Activated CD4-positive, alpha-beta memory T cell treated with anti-CD3 and anti-CD28 coated beads for 36 hours (primary cell): ENCODE measurements at regions not wholly inside any gene's neighbourhood (a gene's known extent, or its start where the extent isn't known, plus 50 kb on each side); places are given as distances from the start of the nearest gene placed in this dataset.

ENCODE experiments used
- CTCF ChIA-PET: fragments of 350-600 bp; sonication (Branson Sonifier 250); formaldehyde crosslinking; loops from one replicate; lab custom pipeline; 2021; ENCODE audit warnings: antibody characterized with exemption, inconsistent platforms; lab: Charles Lee
- POLR2A ChIA-PET: fragments of 350-600 bp; sonication (Branson Sonifier 250); formaldehyde crosslinking; loops from one replicate; lab custom pipeline; 2021; ENCODE audit warnings: antibody characterized with exemption; lab: Charles Lee
- DNase-seq: peaks from one replicate; pipeline ENCODE4 v3.0.0-alpha.2; 2020
- H3K27ac Mint-ChIP-seq: one replicate; pipeline ENCODE4 v1.8.0; 2021; ENCODE audit warnings: mixed read lengths
- H3K27me3 Mint-ChIP-seq: one replicate; pipeline ENCODE4 v1.8.0; 2021; ENCODE audit warnings: mixed read lengths
- H3K36me3 Mint-ChIP-seq: one replicate; pipeline ENCODE4 v1.8.0; 2021; ENCODE audit warnings: mixed read lengths
- H3K4me1 Mint-ChIP-seq: one replicate; pipeline ENCODE4 v1.8.0; 2021; ENCODE audit warnings: low read depth, mixed read lengths
- H3K4me3 Mint-ChIP-seq: one replicate; pipeline ENCODE4 v1.8.0; 2021; ENCODE audit warnings: mild to moderate bottlenecking, mixed read lengths
- H3K9me3 Mint-ChIP-seq: one replicate; pipeline ENCODE4 v1.8.0; 2021; ENCODE audit warnings: mixed read lengths
- intact Hi-C: fragments of 100-400 bp; cut with micrococcal nuclease; formaldehyde crosslinking; loops from one replicate; pipeline ENCODE4 v1.15.1; 2023

DNA sequence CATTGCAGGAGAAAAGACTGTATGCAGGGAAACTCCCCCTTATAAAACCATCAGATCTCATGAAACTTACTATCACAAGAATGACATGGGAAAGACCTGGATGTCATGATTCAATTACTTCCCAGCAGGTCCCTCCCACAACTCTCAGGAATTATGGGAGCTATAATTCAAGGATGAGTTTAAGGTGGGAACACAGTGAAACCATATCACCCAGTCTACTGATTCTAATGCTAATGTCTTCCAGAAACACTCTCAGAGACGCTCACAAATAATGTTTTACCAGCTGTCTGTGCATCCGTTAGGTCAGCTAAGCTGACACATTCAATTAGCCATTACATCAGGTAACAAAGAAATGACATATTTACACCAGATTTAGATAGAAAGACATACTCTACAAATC is 637.9 kb downstream of the NLGN4Y start:
- no peaks in the 10 kb centered on the region for H3K36me3 Mint-ChIP-seq
- H3K9me3 Mint-ChIP-seq, result no peaks in the 10 kb centered on the region
- no peak overlapping the region for H3K4me3 Mint-ChIP-seq
- intact Hi-C loops, result no loop called here
- ChIA-PET CTCF (no interaction called here), POLR2A (no interaction called here)
- peaks cover 2% of the 10 kb centered on the region for H3K27me3 Mint-ChIP-seq
- DNase-seq, result no peak
- no peak overlapping the region for H3K27ac Mint-ChIP-seq
- H3K4me1 Mint-ChIP-seq, result no peaks in the 10 kb centered on the region

DNA sequence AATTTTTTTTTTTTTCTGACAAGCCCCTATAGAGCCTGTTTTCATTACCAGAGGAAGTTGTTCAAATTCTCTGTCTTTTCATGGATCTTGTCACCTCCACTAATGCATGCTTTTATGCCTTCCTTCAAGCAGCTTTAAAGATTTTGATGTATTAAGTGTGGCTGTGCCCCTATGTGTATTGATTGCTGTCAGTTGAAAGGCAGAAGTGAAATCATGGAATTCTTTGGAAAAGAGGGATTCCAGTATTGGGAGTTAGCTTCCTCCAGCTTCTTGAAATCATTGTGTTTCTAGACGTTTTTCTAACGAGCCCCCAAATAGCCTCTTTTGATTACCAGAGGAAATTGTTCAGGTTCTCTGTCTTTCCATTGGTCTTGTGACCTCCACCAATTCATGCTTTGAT is 655.6 kb downstream of the NLGN4Y start:
- H3K36me3 Mint-ChIP-seq, result no peaks in the 10 kb centered on the region
- intact Hi-C loops, result no loop called here
- DNase-seq, result no peak
- H3K4me1 Mint-ChIP-seq, result no peaks in the 10 kb centered on the region
- ChIA-PET POLR2A (no interaction called here), CTCF (no interaction called here)
- H3K27ac Mint-ChIP-seq, result no peak overlapping the region
- peaks cover 1% of the 10 kb centered on the region for H3K27me3 Mint-ChIP-seq
- no peaks in the 10 kb centered on the region for H3K9me3 Mint-ChIP-seq
- no peak overlapping the region for H3K4me3 Mint-ChIP-seq

DNA sequence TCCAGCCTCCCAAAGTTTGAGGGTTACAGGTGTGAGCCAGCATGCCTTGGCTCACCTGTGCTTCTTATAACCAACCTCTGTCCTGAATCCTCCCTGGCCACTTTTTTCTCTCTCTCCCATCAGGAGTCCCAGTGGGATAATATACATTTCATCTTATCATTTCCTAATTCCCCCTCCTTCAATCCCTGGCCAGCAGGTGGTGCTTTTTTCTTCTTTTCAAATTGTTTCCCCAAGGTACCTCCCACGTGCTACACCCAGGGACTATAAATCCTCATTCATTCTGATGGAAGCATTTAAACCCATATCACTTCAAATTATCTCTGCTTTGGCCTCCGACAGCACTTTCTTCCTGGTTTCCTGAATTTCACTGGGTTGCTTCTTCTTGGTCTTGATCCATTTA is 704.7 kb downstream of the NLGN4Y start:
- no peaks in the 10 kb centered on the region for H3K27me3 Mint-ChIP-seq
- intact Hi-C loops, result no loop called here
- no peak overlapping the region for H3K27ac Mint-ChIP-seq
- ChIA-PET CTCF (no interaction called here), POLR2A (no interaction called here)
- H3K9me3 Mint-ChIP-seq, result no peaks in the 10 kb centered on the region
- H3K4me1 Mint-ChIP-seq, result no peaks in the 10 kb centered on the region
- no peak for DNase-seq
- no peaks in the 10 kb centered on the region for H3K36me3 Mint-ChIP-seq
- no peak overlapping the region for H3K4me3 Mint-ChIP-seq

DNA sequence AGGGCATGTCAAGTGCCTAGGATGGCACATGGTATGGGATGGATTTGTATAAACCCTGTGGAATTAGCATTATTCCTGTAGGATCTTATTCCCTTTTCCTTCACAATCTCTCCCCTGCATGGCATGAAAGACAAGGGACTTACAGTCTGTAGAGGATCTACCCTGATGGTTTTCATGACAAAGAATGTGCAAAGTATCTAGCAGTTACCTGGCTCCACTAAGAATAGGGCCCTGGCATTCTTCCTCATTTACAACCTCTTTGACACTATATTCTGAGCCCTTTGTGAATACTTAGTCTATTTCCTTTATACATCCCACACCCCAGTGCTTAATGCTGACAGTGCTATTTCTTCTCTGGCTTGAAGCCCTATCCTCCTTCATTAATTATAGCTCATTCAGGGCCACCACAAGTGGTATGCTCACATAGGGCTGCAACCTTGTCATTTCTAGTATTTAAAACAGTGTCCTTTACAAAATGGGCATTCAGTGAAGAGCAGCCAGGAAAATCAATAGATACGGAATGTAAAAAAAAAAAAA is 715.3 kb downstream of the NLGN4Y start:
- Mint-ChIP-seq H3K4me3 (no peak overlapping the region), H3K36me3 (no peaks in the 10 kb centered on the region), H3K27ac (no peak overlapping the region), H3K9me3 (no peaks in the 10 kb centered on the region), H3K4me1 (no peaks in the 10 kb centered on the region), H3K27me3 (no peaks in the 10 kb centered on the region)
- POLR2A ChIA-PET, result no interaction called here
- intact Hi-C loops, result no loop called here
- DNase-seq, result no peak
- CTCF ChIA-PET, result no interaction called here

DNA sequence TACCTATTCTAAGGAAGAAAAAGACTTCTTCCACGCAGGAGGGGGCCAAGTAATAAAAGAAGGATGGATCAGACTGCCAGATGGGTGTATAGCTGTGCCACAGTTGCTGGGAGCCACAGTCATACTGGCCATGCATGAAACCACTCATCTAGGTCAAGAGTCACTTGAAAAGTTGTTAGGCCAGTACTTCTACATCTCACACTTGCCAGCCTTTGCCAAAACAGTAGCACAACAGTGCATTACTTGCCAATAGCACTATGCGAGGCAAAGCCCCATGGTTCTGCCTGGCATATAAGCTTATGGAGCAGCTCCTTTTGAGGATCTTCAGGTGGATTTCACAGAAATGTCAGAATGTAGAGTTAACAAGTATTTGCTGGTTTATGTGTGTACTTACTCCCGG is 735.0 kb downstream of the NLGN4Y start:
- H3K27ac Mint-ChIP-seq, result no peak overlapping the region
- no peaks in the 10 kb centered on the region for H3K4me1 Mint-ChIP-seq
- H3K27me3 Mint-ChIP-seq, result no peaks in the 10 kb centered on the region
- intact Hi-C loops, result no loop called here
- no peak for DNase-seq
- ChIA-PET POLR2A (no interaction called here), CTCF (no interaction called here)
- H3K36me3 Mint-ChIP-seq, result no peaks in the 10 kb centered on the region
- no peaks in the 10 kb centered on the region for H3K9me3 Mint-ChIP-seq
- H3K4me3 Mint-ChIP-seq, result no peak overlapping the region

DNA sequence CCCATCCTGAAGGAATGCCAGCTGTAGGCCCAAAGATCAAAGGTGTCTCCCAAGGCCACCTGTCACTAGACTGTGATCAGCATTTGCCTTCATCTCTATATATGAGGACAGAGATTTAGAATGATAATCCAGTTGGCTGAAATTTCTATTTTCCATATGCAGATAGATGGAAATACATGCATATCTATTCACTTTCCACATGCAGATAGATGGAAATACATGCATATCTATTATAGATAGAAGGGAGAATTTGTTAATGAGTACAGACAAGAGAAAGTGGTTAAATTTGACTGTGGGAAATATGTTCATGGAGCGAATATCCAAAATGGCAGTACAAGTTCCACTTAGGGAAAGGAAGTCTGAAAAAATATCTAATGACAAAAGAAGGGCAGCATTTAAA is 762.2 kb downstream of the NLGN4Y start:
- H3K27ac Mint-ChIP-seq, result no peak overlapping the region
- no peak for DNase-seq

DNA sequence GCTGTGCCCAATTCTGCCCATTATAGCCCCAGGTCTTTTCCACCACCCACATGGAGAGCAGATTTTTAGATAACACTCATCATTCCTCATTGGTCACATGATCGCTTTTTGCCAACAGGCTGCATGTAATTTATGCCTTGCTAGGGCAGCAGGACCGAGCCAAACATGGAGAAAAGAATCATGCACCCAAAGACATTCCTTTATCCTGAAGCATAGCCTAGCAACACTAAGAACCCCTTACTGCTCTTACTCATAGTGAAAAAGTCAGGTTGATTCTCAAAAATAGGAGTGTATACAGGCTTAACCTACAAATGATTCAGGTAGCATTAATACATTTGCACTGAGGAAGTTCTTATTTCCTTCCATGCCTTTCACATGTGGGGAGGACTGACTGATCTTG is 765.5 kb downstream of the NLGN4Y start:
- Mint-ChIP-seq H3K36me3 (no peaks in the 10 kb centered on the region), H3K4me1 (no peaks in the 10 kb centered on the region), H3K27me3 (no peaks in the 10 kb centered on the region), H3K27ac (no peak overlapping the region), H3K9me3 (no peaks in the 10 kb centered on the region), H3K4me3 (no peak overlapping the region)
- intact Hi-C loops, result no loop called here
- POLR2A ChIA-PET, result no interaction called here
- CTCF ChIA-PET, result no interaction called here
- no peak for DNase-seq

More for the DNA sequence above, 762.2 kb downstream of the NLGN4Y start:
- POLR2A ChIA-PET, result no interaction called here
- intact Hi-C loops, result no loop called here
- no peak overlapping the region for H3K4me3 Mint-ChIP-seq
- H3K9me3 Mint-ChIP-seq, result no peaks in the 10 kb centered on the region
- H3K27me3 Mint-ChIP-seq, result no peaks in the 10 kb centered on the region
- CTCF ChIA-PET, result no interaction called here
- H3K4me1 Mint-ChIP-seq, result no peaks in the 10 kb centered on the region
- H3K36me3 Mint-ChIP-seq, result no peaks in the 10 kb centered on the region

DNA sequence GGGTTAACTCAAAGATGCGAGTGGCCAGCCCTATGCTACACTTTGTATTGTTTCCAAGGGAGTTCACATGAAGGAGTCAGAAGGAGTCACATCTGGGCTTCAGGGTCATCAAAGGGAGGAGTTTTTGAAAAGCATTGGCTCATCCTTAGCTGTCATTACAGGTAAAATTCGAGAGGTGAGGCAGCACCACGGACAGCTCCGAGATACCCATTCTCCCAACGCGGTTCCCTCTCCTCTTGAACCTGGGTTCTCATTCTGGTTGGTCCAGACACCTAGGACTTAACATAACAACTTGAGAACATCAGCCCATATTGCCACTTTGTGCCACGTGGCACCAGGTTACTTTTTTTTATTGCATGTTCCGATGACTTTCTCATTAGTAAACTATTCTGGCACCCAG is 768.6 kb downstream of the NLGN4Y start:
- ChIA-PET CTCF (no interaction called here), POLR2A (no interaction called here)
- H3K27ac Mint-ChIP-seq, result no peak overlapping the region
- no peaks in the 10 kb centered on the region for H3K4me1 Mint-ChIP-seq
- no peaks in the 10 kb centered on the region for H3K27me3 Mint-ChIP-seq
- no peaks in the 10 kb centered on the region for H3K36me3 Mint-ChIP-seq
- intact Hi-C loops, result no loop called here
- no peak overlapping the region for H3K4me3 Mint-ChIP-seq
- peak; percentile 8 for DNase-seq
- no peaks in the 10 kb centered on the region for H3K9me3 Mint-ChIP-seq

DNA sequence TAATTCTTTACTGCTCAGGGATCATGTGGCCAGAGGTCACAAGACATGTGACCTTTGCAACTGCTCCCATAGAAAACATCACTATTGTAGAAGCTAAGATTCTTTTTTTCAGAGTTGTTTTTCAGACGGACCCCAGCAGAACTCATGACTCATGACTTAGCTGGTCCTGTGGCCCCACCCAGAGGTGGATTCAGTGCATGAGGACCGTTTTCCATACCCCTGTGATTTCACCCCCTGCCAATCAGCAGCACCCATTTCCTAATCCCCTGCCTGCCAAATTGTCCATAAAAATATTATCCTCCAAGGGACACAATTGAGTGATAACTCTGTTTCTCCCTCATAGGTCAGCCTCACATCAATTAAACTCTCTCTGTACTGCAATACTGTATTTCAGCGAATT is 777.5 kb downstream of the NLGN4Y start:
- ChIA-PET POLR2A (no interaction called here), CTCF (no interaction called here)
- Mint-ChIP-seq H3K36me3 (no peaks in the 10 kb centered on the region), H3K4me3 (no peak overlapping the region), H3K4me1 (no peaks in the 10 kb centered on the region), H3K27me3 (no peaks in the 10 kb centered on the region), H3K27ac (no peak overlapping the region), H3K9me3 (no peaks in the 10 kb centered on the region)
- no peak for DNase-seq
- intact Hi-C loops, result no loop called here

DNA sequence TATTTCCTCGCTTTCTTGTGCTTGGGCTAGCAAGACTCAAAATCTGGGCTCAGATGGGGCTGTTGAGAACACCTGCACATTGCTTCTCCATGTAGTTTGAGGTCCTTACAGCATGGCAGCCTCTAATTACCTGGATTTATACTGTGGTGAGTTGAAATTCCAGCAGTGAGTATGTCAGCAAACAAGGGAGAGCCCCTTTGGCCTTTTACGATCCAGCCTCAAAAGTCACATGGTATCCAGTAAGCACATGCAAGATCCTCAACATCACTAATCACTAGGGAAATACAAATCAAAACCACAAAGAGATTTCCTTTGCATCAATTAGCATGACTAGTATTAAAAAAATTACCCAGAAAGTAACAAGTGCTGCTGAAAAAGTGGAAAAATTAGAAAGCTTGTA is 787.8 kb downstream of the NLGN4Y start:
- Mint-ChIP-seq H3K27me3 (no peaks in the 10 kb centered on the region), H3K36me3 (no peaks in the 10 kb centered on the region), H3K4me1 (no peaks in the 10 kb centered on the region), H3K27ac (no peak overlapping the region), H3K4me3 (no peak overlapping the region), H3K9me3 (no peaks in the 10 kb centered on the region)
- DNase-seq, result no peak
- intact Hi-C loops, result no loop called here
- ChIA-PET POLR2A (no interaction called here), CTCF (no interaction called here)

DNA sequence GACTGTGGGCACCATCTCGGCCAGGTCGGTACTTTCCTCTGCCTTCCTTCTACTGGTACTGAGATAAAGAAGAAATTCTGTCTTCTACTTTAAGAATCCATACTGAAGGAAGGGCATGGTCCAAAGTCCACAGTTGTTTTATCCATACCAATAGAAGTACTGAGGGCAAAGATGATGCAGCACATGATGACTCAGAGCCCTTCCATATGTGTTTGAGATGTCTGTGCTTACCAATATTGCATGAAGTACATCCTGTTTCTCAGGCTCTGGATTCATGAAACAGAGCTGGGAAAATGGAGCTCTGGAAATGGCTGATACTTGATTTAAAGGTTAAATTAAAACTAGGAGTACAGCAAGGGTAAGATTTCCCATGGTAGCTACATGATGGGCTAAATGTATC is 799.9 kb downstream of the NLGN4Y start:
- no peak for DNase-seq
- ChIA-PET CTCF (no interaction called here), POLR2A (no interaction called here)
- no peaks in the 10 kb centered on the region for H3K9me3 Mint-ChIP-seq
- peaks cover 13% of the 10 kb centered on the region for H3K27me3 Mint-ChIP-seq
- intact Hi-C loops, result no loop called here
- no peak overlapping the region for H3K4me3 Mint-ChIP-seq
- H3K4me1 Mint-ChIP-seq, result peaks cover 5% of the 10 kb centered on the region
- no peaks in the 10 kb centered on the region for H3K36me3 Mint-ChIP-seq
- no peak overlapping the region for H3K27ac Mint-ChIP-seq

DNA sequence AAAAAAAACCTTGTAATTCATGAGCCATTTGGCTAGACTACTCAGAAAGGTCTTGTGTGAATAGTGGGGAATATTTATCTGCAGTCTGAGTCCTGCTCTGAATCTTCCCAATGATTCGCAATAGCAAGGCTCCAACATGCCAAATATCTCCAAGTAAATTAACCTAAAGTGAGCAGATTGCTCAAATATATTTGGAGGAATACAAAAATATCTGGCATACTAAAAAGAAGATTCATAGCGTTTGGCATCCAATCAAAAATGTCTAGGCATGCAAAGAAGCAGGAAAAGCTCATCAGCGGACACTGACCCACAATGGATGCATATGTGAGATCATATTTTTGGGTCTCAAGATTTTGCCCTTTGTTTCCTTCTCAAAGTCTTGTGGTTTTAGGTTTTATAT is 800.9 kb downstream of the NLGN4Y start:
- Mint-ChIP-seq H3K27ac (no peak overlapping the region), H3K4me1 (peaks cover 5% of the 10 kb centered on the region), H3K4me3 (no peak overlapping the region), H3K27me3 (peaks cover 10% of the 10 kb centered on the region), H3K9me3 (no peaks in the 10 kb centered on the region), H3K36me3 (no peaks in the 10 kb centered on the region)
- intact Hi-C loops, result no loop called here
- ChIA-PET CTCF (no interaction called here), POLR2A (no interaction called here)
- no peak for DNase-seq

DNA sequence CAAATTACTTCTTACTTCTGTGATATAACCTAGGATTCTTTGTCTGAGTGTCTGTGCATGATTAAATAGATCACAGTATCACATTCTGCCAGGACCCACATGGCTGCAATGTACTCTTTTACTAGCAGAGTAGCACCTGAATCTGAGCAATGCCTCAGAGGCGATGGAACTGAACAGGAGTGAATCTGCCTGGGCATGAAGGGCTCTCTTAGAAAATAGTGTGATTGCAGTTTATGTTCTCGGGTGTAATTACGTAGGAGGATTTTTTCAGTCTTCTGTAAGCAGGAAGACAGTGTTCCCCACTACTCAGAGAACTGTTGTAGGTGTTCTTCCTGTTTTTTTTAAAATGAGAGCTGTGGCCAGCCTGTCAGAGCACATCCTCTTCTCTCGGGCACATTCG is 802.3 kb downstream of the NLGN4Y start:
- POLR2A ChIA-PET, result no interaction called here
- intact Hi-C loops, result no loop called here
- CTCF ChIA-PET, result no interaction called here
- Mint-ChIP-seq H3K4me1 (peaks cover 5% of the 10 kb centered on the region), H3K27ac (no peak overlapping the region), H3K27me3 (peaks cover 5% of the 10 kb centered on the region), H3K4me3 (no peak overlapping the region), H3K9me3 (no peaks in the 10 kb centered on the region), H3K36me3 (no peaks in the 10 kb centered on the region)
- DNase-seq, result no peak

DNA sequence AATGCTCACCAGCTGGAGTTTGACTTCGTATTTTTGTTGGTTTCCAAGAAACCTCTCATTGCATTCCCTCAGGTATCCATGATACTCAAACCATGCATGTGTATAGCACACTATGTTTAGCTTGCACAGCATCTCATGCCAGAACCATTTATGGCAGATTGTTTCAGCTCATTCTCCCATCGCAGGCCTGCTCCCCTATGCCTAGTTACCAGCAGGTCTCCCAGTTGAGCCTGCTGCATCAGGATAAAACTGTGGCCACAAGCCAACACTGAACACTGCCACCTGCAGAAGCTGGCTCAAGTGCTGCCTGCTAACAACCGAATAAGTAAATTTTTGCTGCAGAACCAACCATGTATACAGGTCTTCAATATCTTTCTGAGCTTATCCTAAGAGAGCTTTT is 804.5 kb downstream of the NLGN4Y start:
- DNase-seq, result no peak
- no peak overlapping the region for H3K27ac Mint-ChIP-seq
- POLR2A ChIA-PET, result no interaction called here

More for the DNA sequence above, 804.5 kb downstream of the NLGN4Y start:
- no peaks in the 10 kb centered on the region for H3K36me3 Mint-ChIP-seq
- CTCF ChIA-PET, result no interaction called here
- intact Hi-C loops, result no loop called here
- peaks cover 5% of the 10 kb centered on the region for H3K4me1 Mint-ChIP-seq
- H3K4me3 Mint-ChIP-seq, result no peak overlapping the region
- H3K27me3 Mint-ChIP-seq, result peaks cover 5% of the 10 kb centered on the region
- no peaks in the 10 kb centered on the region for H3K9me3 Mint-ChIP-seq
